HG02610 (cell line): ENCODE measurements at regions not wholly inside any gene's neighbourhood (a gene's known extent, or its start where the extent isn't known, plus 50 kb on each side); places are given as distances from the start of the nearest gene placed in this dataset.

Experiments
- ATAC-seq: cut with Tn5 transposase; IDR thresholded peaks from one replicate; pipeline ENCODE4 v1.9.1; 2021; ENCODE audit warnings: mild to moderate bottlenecking, moderate library complexity; ENCODE audit not compliant: unreplicated experiment

GRCh38 chrX:38986586-38986985, 185.3 kb downstream of the MID1IP1 start:
- ATAC-seq: no peak

- ATAC-seq: no peak
Observed at GRCh38 chrX:38987198-38987651, 186.0 kb downstream of the MID1IP1 start.

GRCh38 chrX:38988301-38988700, 187.0 kb downstream of the MID1IP1 start:
- ATAC-seq: no peak

GRCh38 chrX:38989076-38989475, 187.8 kb downstream of the MID1IP1 start:
- no peak for ATAC-seq

GRCh38 chrX:38991656-38992440, 190.6 kb downstream of the MID1IP1 start:
- ATAC-seq: no peak

- ATAC-seq: no peak
Observed at GRCh38 chrX:38992441-38993096, 191.3 kb downstream of the MID1IP1 start.

GRCh38 chrX:38993500-38993899, 192.2 kb downstream of the MID1IP1 start:
- ATAC-seq: no peak

- ATAC-seq: no peak
Observed at GRCh38 chrX:38999099-38999498, 197.8 kb downstream of the MID1IP1 start.

GRCh38 chrX:38999967-39000745, 198.9 kb downstream of the MID1IP1 start:
- no peak for ATAC-seq

GRCh38 chrX:39000802-39001201, 199.5 kb downstream of the MID1IP1 start:
- no peak for ATAC-seq

GRCh38 chrX:39002466-39002865, 201.2 kb downstream of the MID1IP1 start:
- ATAC-seq: no peak

GRCh38 chrX:39008549-39008948, 207.3 kb downstream of the MID1IP1 start:
- ATAC-seq: no peak

- ATAC-seq: no peak
Observed at GRCh38 chrX:39011454-39012221, 210.4 kb downstream of the MID1IP1 start.

GRCh38 chrX:39012621-39013111, 211.4 kb downstream of the MID1IP1 start:
- no peak for ATAC-seq

- ATAC-seq: no peak
Observed at GRCh38 chrX:39016556-39016955, 215.3 kb downstream of the MID1IP1 start.

GRCh38 chrX:39017077-39017476, 215.8 kb downstream of the MID1IP1 start:
- no peak for ATAC-seq

- no peak for ATAC-seq
Observed at GRCh38 chrX:39017716-39018115, 216.5 kb downstream of the MID1IP1 start.

GRCh38 chrX:39018541-39018940, 217.3 kb downstream of the MID1IP1 start:
- ATAC-seq: no peak

GRCh38 chrX:39019056-39019455, 217.8 kb downstream of the MID1IP1 start:
- no peak for ATAC-seq

GRCh38 chrX:39020051-39020669, 218.9 kb downstream of the MID1IP1 start:
- no peak for ATAC-seq
